ENCODE measurements at regions not wholly inside any gene's neighbourhood (a gene's known extent, or its start where the extent isn't known, plus 50 kb on each side); places are given as distances from the start of the nearest gene placed in this dataset.

GRCh38 chrX:1071351-1071750, 141.1 kb downstream of the CRLF2 start:
- TF ChIP-seq CTCF (conservative IDR thresholded peaks at IDR 0.05; ENCODE audit: low read depth, low read length), result no peak
- no peak for TF ChIP-seq MXI1 (IDR thresholded peaks at IDR 0.05; ENCODE audit: borderline replicate concordance, low read depth, low read length)
- no peak for TF ChIP-seq RAD21 (IDR thresholded peaks at IDR 0.05; ENCODE audit: low read length)
- no peak for TF ChIP-seq SMC3 (IDR thresholded peaks at IDR 0.05; ENCODE audit: low read depth, low read length)
- no peak for TF ChIP-seq BHLHE40 (IDR thresholded peaks at IDR 0.05; ENCODE audit: low read depth, low read length)
- no peak for TF ChIP-seq POLR2A (IDR thresholded peaks at IDR 0.05; ENCODE audit: low read depth, low read length)
- no peak for TF ChIP-seq CEBPB (IDR thresholded peaks at IDR 0.05; ENCODE audit: low read depth, low read length)
- TF ChIP-seq MAZ (IDR thresholded peaks at IDR 0.05; ENCODE audit: borderline replicate concordance, low read depth, low read length), result no peak
- no peak for TF ChIP-seq ELK1 (IDR thresholded peaks at IDR 0.05; ENCODE audit: borderline replicate concordance, low read depth, low read length)
- no peak for TF ChIP-seq RCOR1 (IDR thresholded peaks at IDR 0.05; ENCODE audit: insufficient replicate concordance, low read length)
- no peak for TF ChIP-seq CHD1 (IDR thresholded peaks at IDR 0.05; ENCODE audit: low read depth, low read length)
- no peak for TF ChIP-seq FOS (IDR thresholded peaks at IDR 0.05; ENCODE audit: low read depth, low read length)
